GM12891 (cell line): ENCODE measurements at regions not wholly inside any gene's neighbourhood (a gene's known extent, or its start where the extent isn't known, plus 50 kb on each side); places are given as distances from the start of the nearest gene placed in this dataset.

Source experiments
- POLR2A ChIP-seq: IDR thresholded peaks from 2 replicates; pipeline ENCODE4 v1.6.1; 2011; ENCODE audit warnings: low read depth, low read length, control low read depth
- POLR2AphosphoS5 ChIP-seq: IDR thresholded peaks from 2 replicates; pipeline ENCODE4 v1.6.1; 2011; ENCODE audit warnings: low read depth, low read length, control low read depth

GRCh38 chr3:65153850-65154512 lies 466.2 kb upstream of the ADAMTS9 start:
- no peak for TF ChIP-seq POLR2A
- TF ChIP-seq POLR2AphosphoS5, result no peak
